Activated CD4-positive, alpha-beta memory T cell treated with anti-CD3 and anti-CD28 coated beads for 36 hours (primary cell): ENCODE measurements at regions not wholly inside any gene's neighbourhood (a gene's known extent, or its start where the extent isn't known, plus 50 kb on each side); places are given as distances from the start of the nearest gene placed in this dataset.
"Not testable (repeated sequence)": the region's sequence is repeated elsewhere in the genome, so short reads cannot be mapped to it uniquely, and the experiment has no call there.

Experiments
- CTCF ChIA-PET: fragments of 350-600 bp; sonication (Branson Sonifier 250); formaldehyde crosslinking; loops from one replicate; lab custom pipeline; 2021; ENCODE audit warnings: antibody characterized with exemption, inconsistent platforms; lab: Charles Lee
- POLR2A ChIA-PET: fragments of 350-600 bp; sonication (Branson Sonifier 250); formaldehyde crosslinking; loops from one replicate; lab custom pipeline; 2021; ENCODE audit warnings: antibody characterized with exemption; lab: Charles Lee
- DNase-seq: peaks from one replicate; pipeline ENCODE4 v3.0.0-alpha.2; 2020
- H3K27ac Mint-ChIP-seq: one replicate; pipeline ENCODE4 v1.8.0; 2021; ENCODE audit warnings: mixed read lengths
- H3K27me3 Mint-ChIP-seq: one replicate; pipeline ENCODE4 v1.8.0; 2021; ENCODE audit warnings: mixed read lengths
- H3K36me3 Mint-ChIP-seq: one replicate; pipeline ENCODE4 v1.8.0; 2021; ENCODE audit warnings: mixed read lengths
- H3K4me1 Mint-ChIP-seq: one replicate; pipeline ENCODE4 v1.8.0; 2021; ENCODE audit warnings: low read depth, mixed read lengths
- H3K4me3 Mint-ChIP-seq: one replicate; pipeline ENCODE4 v1.8.0; 2021; ENCODE audit warnings: mild to moderate bottlenecking, mixed read lengths
- H3K9me3 Mint-ChIP-seq: one replicate; pipeline ENCODE4 v1.8.0; 2021; ENCODE audit warnings: mixed read lengths
- intact Hi-C: fragments of 100-400 bp; cut with micrococcal nuclease; formaldehyde crosslinking; loops from one replicate; pipeline ENCODE4 v1.15.1; 2023

- Mint-ChIP-seq H3K27me3 (no peaks in the 10 kb centered on the region), H3K27ac (no peak overlapping the region), H3K4me3 (no peak overlapping the region), H3K36me3 (no peaks in the 10 kb centered on the region), H3K9me3 (peaks cover 10% of the 10 kb centered on the region), H3K4me1 (no peaks in the 10 kb centered on the region)
- DNase-seq, result no peak
- ChIA-PET CTCF (no interaction called here), POLR2A (no interaction called here)
- intact Hi-C loops, result no loop called here
Observed at GRCh38 chr3:165619069-165619468, 218.2 kb downstream of the BCHE start.

DNA sequence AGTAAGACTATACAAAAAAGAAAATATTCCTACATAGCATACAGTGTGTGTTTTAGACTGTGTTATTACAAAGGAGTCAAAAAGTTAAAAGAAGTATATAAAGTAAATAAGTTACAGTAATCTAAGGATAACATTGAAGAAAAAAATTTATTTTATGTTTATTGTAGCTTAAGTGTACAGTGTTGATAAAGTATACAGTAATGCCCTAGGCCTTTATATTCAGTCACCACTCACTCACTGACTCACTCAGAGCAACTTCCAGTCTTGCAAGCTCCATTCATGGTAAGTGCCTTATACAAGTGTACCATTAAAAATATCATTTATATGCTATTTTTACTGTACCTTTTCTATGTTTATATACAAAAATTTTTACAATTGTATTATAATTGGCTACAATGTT lies 220.1 kb downstream of the BCHE start:
- Mint-ChIP-seq H3K27me3 (no peaks in the 10 kb centered on the region), H3K4me3 (no peak overlapping the region), H3K36me3 (no peaks in the 10 kb centered on the region), H3K4me1 (no peaks in the 10 kb centered on the region), H3K9me3 (peaks cover 2% of the 10 kb centered on the region), H3K27ac (no peak overlapping the region)
- ChIA-PET CTCF (no interaction called here), POLR2A (no interaction called here)
- intact Hi-C loops, result no loop called here
- no peak for DNase-seq

DNA sequence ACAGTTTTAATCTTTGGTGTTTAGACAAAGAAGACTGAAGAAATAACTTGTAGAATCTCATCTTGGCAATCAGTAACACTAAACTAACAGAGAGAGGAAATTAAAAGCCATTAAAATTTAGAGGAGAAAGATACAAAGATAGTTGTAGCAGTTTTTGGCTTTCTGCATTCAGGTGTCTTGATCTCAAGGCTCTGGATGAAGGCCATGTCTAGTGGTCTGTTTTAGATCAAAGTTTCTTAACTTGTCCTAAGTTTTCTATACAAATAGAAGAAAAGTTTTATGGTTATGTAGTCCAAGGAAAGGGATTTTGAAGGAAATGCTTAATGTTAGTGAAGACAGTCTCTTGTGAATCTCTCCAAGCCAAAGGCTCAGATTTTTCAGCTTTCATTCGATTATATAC lies 222.9 kb downstream of the BCHE start:
- H3K36me3 Mint-ChIP-seq, result no peaks in the 10 kb centered on the region
- no peak overlapping the region for H3K4me3 Mint-ChIP-seq
- ChIA-PET POLR2A (no interaction called here), CTCF (no interaction called here)
- intact Hi-C loops, result no loop called here
- no peak overlapping the region for H3K27ac Mint-ChIP-seq
- H3K27me3 Mint-ChIP-seq, result no peaks in the 10 kb centered on the region
- peaks cover 2% of the 10 kb centered on the region for H3K9me3 Mint-ChIP-seq
- no peak for DNase-seq
- no peaks in the 10 kb centered on the region for H3K4me1 Mint-ChIP-seq

DNA sequence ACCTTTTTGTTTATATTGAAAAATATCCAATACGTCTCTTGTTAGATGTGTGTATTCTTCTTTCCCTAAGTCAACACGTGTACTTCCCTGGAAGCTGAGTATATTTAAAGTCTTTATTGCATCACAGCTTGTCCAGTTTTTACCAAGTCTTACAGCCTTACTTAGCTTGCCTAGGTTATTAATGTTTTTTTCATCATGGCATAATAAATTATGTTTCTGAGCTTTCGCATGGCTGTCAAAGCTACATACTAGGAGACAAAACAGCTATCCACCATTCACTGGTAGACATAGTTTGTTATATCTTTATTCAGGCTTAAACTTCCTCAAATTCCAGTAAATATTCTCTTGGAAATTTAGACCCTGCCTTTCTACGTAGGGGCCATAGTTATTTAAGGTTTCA lies 224.2 kb downstream of the BCHE start:
- Mint-ChIP-seq H3K4me3 (no peak overlapping the region), H3K27ac (no peak overlapping the region), H3K27me3 (no peaks in the 10 kb centered on the region), H3K36me3 (no peaks in the 10 kb centered on the region), H3K4me1 (no peaks in the 10 kb centered on the region), H3K9me3 (peaks cover 2% of the 10 kb centered on the region)
- POLR2A ChIA-PET, result interaction anchor here (0.6 kb wide), 1 partner anchor 67 kb away, joined by 4 read pairs; no protein-coding TSS in a partner anchor
- DNase-seq, result no peak
- CTCF ChIA-PET, result no interaction called here
- intact Hi-C loops, result no loop called here

- intact Hi-C loops, result no loop called here
- Mint-ChIP-seq H3K4me1 (no peaks in the 10 kb centered on the region), H3K4me3 (no peak overlapping the region), H3K36me3 (no peaks in the 10 kb centered on the region), H3K27ac (no peak overlapping the region), H3K9me3 (no peaks in the 10 kb centered on the region), H3K27me3 (no peaks in the 10 kb centered on the region)
- ChIA-PET POLR2A (no interaction called here), CTCF (no interaction called here)
- DNase-seq, result no peak
Observed at GRCh38 chr3:165607221-165607620, 230.0 kb downstream of the BCHE start.

DNA sequence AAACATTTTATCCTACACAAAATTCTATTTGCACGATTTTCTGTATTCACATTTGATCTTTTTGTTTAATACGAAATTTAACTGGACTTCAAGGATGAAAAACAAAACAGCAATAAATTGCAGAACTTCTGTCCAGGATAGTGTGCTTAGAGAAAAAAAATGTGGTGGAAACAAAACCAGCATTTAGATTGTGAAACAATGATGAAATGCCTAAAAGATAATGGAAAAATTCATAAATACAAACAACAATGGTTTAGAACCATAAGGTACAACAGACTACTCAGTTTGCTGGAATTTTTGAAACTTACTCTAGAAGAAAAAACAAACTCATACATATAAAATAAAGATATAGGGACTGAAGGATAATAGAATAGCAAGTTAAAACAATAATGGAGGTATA lies 234.0 kb downstream of the BCHE start:
- Mint-ChIP-seq H3K9me3 (no peaks in the 10 kb centered on the region), H3K4me3 (no peak overlapping the region), H3K36me3 (no peaks in the 10 kb centered on the region), H3K4me1 (no peaks in the 10 kb centered on the region), H3K27ac (no peak overlapping the region), H3K27me3 (no peaks in the 10 kb centered on the region)
- intact Hi-C loops, result no loop called here
- POLR2A ChIA-PET, result no interaction called here
- CTCF ChIA-PET, result no interaction called here
- DNase-seq, result no peak

DNA sequence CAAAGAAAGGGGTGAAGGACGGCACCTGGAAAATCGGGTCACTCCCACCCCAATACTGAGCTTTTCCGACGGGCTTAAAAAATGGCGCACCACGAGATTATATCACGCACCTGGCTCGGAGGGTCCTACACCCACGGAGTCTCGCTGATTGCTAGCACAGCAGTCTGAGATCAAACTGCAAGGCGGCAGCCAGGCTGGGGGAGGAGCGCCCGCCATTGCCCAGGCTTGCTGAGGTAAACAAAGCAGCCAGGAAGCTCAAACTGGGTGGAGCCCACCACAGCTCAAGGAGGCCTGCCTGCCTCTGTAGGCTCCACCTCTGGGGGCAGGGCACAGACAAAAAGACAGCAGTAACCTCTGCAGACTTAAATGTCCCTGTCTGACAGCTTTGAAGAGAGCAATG lies 264.7 kb downstream of the BCHE start:
- H3K27me3 Mint-ChIP-seq, DNase-seq, H3K4me1 Mint-ChIP-seq, H3K4me3 Mint-ChIP-seq, POLR2A ChIA-PET, intact Hi-C loops, H3K36me3 Mint-ChIP-seq, CTCF ChIA-PET, H3K27ac Mint-ChIP-seq: not testable (repeated sequence)
- H3K9me3 Mint-ChIP-seq, result peaks cover 15% of the 10 kb centered on the region

GRCh38 chr3:165568907-165569462 lies 268.2 kb downstream of the BCHE start:
- Mint-ChIP-seq H3K9me3 (peaks cover 12% of the 10 kb centered on the region), H3K27ac (no peak overlapping the region), H3K4me3 (no peak overlapping the region), H3K4me1 (no peaks in the 10 kb centered on the region), H3K36me3 (no peaks in the 10 kb centered on the region), H3K27me3 (no peaks in the 10 kb centered on the region)
- intact Hi-C loops, result no loop called here
- ChIA-PET POLR2A (no interaction called here), CTCF (no interaction called here)
- no peak for DNase-seq

DNA sequence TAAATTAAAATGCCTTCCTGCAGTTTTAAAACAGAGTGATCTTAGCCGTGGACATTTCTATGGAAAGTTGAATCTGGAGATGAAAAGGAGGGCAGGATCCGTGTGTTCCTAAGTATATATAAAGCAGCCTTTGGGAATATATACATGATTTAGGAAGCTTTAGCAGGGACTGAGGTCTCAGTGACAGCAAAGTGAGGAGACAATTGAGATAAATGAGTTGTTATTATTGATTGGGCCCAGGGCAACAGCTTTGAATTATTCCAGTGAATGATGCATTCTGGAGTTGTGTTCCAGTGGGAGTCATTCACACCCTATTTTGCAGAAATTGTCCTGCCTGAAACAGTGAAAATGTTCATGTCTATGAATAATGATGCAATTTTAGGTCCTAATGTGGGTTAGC lies 281.4 kb downstream of the BCHE start:
- Mint-ChIP-seq H3K9me3 (peaks cover 13% of the 10 kb centered on the region), H3K27ac (no peak overlapping the region), H3K36me3 (no peaks in the 10 kb centered on the region), H3K27me3 (no peaks in the 10 kb centered on the region), H3K4me1 (no peaks in the 10 kb centered on the region), H3K4me3 (no peak overlapping the region)
- POLR2A ChIA-PET, result no interaction called here
- CTCF ChIA-PET, result no interaction called here
- no peak for DNase-seq
- intact Hi-C loops, result no loop called here

- intact Hi-C loops, result no loop called here
- Mint-ChIP-seq H3K9me3 (peaks cover 15% of the 10 kb centered on the region), H3K4me1 (no peaks in the 10 kb centered on the region), H3K27ac (no peak overlapping the region), H3K27me3 (no peaks in the 10 kb centered on the region), H3K4me3 (no peak overlapping the region), H3K36me3 (no peaks in the 10 kb centered on the region)
- ChIA-PET CTCF (no interaction called here), POLR2A (no interaction called here)
- no peak for DNase-seq
Observed at GRCh38 chr3:165553371-165553770, 283.9 kb downstream of the BCHE start.

- intact Hi-C loops, result no loop called here
- peaks cover 14% of the 10 kb centered on the region for H3K9me3 Mint-ChIP-seq
- H3K27ac Mint-ChIP-seq, result no peak overlapping the region
- no peak for DNase-seq
- H3K36me3 Mint-ChIP-seq, result no peaks in the 10 kb centered on the region
- no peak overlapping the region for H3K4me3 Mint-ChIP-seq
- POLR2A ChIA-PET, result no interaction called here
- no peaks in the 10 kb centered on the region for H3K4me1 Mint-ChIP-seq
- H3K27me3 Mint-ChIP-seq, result no peaks in the 10 kb centered on the region
- CTCF ChIA-PET, result no interaction called here
Observed at GRCh38 chr3:165549665-165550064, 287.6 kb downstream of the BCHE start.

DNA sequence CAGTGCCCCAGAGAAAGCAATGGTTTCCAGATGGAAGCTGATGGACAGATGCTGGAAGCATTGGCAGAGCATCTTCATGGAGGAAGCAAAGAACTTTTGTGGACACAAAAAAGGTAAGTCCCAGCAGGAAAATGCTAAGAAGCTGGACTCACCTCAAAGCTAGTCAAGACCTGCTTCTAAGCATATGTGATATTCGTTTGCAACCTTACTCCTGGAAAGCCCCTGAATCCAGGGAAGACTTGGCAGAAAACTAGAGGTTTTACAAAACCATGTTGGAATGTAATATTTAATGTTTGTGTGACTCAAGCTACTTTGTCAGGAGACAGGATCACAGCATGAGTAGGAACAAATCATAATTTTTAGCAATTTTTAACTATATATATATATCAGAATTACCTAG lies 288.2 kb downstream of the BCHE start:
- H3K4me1 Mint-ChIP-seq, result no peaks in the 10 kb centered on the region
- no peak overlapping the region for H3K4me3 Mint-ChIP-seq
- no peaks in the 10 kb centered on the region for H3K27me3 Mint-ChIP-seq
- CTCF ChIA-PET, result no interaction called here
- intact Hi-C loops, result no loop called here
- no peaks in the 10 kb centered on the region for H3K36me3 Mint-ChIP-seq
- H3K27ac Mint-ChIP-seq, result no peak overlapping the region
- peaks cover 14% of the 10 kb centered on the region for H3K9me3 Mint-ChIP-seq
- DNase-seq, result no peak
- POLR2A ChIA-PET, result no interaction called here

DNA sequence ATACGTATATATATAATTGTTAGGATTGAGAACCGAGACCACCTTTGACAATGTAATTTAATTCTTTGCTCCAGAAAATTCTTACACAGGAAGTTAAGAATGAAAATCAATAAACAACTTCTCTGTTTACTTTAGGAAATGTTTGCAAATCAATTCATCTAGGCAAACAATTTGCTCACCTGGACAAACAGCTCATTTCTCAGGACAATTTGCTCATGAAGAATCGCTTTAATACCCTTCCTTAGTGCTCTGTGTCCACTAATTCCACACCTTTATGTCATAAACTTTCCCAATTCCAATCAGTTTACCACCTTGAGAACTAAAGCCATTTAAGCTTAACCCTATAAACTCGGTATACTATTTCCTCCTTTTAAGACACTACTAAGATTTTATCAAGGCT lies 292.2 kb downstream of the BCHE start:
- intact Hi-C loops, result no loop called here
- CTCF ChIA-PET, result no interaction called here
- Mint-ChIP-seq H3K36me3 (no peaks in the 10 kb centered on the region), H3K9me3 (peaks cover 12% of the 10 kb centered on the region), H3K4me1 (no peaks in the 10 kb centered on the region), H3K27me3 (no peaks in the 10 kb centered on the region), H3K4me3 (no peak overlapping the region), H3K27ac (no peak overlapping the region)
- POLR2A ChIA-PET, result no interaction called here
- no peak for DNase-seq
